AG08395 (cell line): ENCODE measurements at regions not wholly inside any gene's neighbourhood (a gene's known extent, or its start where the extent isn't known, plus 50 kb on each side); places are given as distances from the start of the nearest gene placed in this dataset.
"Not testable (repeated sequence)": the region's sequence is repeated elsewhere in the genome, so short reads cannot be mapped to it uniquely, and the experiment has no call there.

Experiments
- DNase-seq: peaks from one replicate; pipeline ENCODE4 v3.0.0; 2012; ENCODE audit warnings: mixed read lengths, low spot score

DNA sequence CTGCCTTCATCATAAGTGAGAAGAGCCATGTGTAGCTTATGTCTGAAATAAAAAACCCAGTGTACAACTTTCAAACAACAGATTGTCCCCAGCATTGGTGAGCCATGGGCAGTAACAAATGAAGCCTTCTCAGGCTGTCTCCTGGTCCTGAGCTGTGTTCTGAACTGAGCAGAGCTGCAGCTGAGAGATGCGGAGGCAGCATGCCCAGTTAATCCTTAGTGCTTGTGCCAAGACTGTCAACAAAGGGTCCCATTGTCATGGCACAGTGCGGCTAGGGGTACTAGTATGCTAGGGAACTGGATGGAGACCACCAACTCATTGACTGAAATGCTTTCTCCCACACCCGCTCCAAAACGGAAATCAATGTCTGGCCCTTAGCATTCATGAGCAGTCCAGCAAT is 154.3 kb downstream of the RMST start:
- no peak for DNase-seq

DNA sequence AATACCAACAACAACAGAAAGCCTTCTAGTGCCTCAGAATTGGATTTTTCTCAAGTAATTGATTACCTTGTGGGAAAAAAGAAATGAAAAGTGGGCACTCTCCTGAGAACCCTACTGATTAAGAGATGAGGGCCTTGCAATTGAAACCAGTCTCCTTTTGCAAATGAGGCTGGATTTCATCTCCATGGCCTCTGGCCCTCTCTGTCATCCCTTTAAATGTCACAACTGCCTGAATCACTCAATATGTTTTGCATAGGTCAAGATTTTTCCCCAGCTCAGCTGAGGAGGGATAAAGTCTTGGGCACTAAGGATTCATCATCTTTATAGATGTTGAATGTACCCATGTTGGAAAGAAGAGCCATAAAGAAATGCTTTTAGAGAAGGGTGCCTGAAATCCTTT is 166.4 kb downstream of the RMST start:
- DNase-seq: no peak

DNA sequence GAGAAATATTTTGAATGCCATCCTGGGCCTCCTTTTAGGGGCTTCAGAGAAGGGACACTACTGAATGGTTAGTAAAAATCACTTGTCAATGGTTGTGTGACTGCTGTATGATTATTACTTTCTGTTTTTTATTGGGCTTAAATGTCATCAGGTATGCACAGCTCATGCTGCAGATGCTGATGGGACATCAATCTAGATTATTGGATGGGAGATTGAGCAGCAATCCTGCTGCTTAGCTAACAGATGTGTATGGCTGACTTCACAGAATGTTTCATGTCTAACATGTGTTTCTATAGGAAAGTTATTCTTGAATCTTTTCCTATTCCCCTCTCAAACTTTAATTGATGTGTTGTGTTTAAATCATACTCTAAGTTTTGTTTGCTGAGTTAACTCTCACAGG is 166.8 kb downstream of the RMST start:
- DNase-seq: no peak

DNA sequence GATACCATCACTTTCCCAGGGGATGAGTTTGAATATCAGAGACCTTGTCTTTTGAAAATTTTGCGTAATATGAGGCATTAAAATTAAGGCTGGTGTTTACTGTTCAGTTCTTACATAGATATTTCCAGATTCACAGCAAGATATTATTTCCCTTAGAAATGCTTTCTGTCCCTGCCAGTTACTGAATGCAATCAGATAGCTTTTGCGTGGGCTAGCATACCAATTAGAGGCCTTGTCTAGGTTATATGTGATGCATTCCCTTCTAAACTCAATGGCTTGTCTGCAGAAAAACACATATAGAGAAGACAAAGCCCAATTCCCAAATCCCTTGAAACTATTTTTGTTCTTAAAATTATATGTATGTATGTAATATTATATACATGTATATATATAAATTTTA is 167.8 kb downstream of the RMST start:
- no peak for DNase-seq

DNA sequence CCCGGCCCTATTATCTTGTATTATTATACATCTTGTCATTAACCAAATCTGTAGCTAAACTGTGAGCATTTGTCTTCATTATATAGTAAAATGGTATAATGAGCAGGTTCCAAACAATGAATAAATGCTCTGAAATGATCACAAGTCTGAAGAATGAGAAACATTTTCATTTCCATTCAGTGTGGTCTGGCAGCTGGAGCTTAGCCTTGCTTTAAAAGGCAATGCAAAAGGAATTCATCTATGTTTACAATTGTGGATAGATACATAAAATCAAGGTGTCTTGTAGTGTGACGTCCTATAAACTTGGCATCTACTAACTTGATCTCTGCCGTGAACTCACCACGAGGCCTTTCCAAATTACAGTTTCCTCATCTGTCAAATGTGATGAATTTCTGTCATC is 168.3 kb downstream of the RMST start:
- DNase-seq: no peak

DNA sequence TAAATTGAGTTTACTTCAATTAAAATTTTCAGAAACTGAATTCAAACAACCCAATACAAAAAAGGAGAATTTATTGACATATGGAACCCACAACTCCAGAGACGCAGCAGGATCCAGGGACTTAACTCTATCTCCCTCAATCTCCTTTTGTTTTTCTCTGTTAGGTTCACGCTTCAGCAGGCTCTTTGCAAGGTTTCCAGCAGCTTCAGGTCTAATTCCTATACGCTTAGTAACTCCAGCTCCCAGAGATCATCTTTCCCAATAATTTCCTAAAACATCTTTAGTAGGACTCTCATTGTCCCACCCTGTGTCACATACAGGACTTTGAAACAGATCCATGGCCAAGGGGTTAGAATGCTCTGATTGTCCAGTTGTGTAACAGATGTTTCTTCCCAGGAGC is 175.2 kb downstream of the RMST start:
- no peak for DNase-seq

DNA sequence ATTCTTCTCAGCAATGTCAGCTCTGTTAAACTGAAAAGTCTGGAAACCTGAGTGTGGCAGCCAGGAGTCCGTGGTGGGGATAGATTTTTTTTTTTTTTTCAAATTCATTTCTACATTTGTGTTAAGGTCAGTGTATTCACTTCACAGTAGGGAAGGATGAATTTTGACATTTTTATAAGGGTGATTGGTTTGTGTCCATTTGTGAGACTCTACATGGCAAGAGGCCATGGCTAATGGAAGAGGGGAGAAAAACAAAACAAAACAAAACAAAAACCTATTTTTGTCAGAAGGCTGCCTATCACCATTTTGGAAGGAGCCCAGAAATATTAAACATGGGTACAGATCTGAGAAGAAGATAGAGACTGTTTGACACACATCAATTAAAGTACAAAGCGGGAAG is 176.1 kb downstream of the RMST start:
- DNase-seq: no peak

DNA sequence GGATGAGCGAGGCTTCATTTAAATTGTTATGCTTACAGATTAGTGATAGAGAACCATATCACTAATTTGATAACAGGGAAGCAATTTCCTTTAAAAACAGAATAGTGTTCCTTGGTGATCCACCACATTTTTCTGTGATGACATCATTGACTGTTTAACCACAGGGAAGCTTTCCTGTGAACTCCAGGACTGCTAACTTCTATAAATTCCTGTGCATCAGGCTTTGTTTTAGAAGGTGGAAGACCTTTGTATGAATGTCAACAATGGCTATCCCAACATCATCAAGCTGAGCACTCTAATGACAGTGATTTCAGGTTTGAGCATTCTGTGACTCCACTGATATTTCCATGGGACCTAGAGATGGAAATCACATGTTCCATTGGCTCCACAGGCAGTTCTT is 177.1 kb downstream of the RMST start:
- DNase-seq: no peak

DNA sequence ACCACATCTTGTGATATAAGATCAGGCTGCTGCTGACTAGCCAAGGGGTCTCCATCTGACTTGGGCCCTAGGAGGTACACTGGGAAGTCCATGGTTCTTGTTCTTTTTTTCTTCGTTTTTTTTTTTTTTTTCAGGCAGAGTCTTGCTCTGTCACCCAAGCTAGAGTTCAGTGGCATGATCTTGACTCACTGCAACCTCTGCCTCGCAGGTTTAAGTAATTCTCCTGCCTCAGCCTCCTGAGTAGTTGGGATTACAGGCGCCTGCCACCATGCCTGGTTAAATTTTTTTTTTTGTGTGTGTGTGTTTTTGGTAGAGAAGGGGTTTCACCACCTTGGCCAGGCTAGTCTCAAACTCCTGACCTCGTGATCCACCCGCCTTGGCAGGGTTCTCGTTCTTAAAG is 178.2 kb downstream of the RMST start:
- no peak for DNase-seq

DNA sequence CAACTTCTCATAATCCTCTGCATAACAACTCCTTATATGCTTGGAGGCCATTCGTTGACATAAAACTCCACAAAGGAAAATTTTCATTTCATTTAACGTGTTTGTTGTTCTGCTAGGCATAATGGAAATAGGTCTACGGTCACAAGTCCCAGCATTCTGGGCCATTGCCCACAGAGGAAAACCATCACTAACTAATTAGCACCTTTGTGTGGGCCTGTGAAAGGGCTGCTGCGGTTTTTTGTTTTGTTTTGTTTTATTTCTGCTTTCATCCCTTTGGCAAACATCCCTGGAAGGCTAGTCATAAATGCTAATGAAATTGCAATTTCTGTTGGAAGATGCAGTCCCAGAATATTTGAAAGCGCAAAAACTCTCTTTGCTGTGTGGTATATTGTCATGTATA is 180.3 kb downstream of the RMST start:
- DNase-seq: no peak

DNA sequence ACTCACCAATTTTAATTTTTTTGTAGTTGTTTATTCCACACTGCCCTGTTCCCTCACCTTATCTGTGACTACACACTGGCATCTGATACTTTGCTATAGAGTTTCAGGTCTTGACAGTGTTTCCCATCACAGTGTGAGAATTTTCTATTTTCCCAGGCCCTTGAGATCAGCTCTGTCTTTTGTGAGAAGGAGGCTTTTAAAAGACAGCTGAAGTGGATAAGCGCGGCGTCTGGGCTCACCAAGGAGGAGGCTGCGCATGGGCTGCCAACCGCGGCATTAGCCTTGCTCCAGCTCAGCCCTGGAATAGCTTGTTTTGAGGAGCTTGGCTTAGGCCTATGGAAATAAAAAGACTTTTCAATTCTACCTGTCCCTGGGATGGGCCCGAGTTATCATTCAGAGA is 181.3 kb downstream of the RMST start:
- DNase-seq: no peak

DNA sequence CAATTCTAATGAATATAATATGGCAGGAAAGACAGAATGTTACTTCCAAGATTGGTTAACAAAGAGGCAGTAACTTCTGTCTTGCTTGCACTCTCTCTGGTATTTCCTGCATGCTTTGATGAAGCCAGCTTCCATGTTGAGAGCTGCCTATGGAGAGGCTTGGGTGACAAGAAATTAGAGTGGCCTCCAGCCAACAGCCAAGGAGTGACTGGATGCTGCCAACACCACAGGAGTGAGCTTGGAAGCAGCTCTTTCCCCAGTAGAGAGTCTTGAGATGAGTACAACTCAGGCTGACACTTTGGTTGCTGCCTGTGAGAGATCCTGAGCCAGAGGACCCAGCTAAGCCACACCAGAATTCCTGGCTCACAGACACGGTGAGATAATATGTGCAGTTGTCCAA is 183.1 kb downstream of the RMST start:
- DNase-seq: no peak

DNA sequence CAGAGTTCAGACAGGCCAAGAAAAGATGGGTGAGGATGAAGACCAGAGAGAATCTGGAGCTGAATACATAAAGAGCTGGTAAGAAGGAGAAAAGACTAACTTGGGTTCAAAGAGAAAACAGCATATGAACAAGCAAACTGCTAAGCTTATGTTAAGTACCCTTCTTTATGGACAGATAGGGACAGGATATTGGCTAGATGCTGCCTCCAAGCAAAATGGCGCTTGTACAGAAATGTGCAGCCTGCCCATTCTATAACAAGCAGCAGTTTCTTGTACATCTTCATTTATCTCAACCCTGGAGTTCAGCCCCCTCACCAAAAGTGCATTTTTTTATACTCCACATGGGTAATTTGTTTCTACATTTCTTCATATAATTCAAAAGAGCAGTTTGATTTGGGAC is 184.5 kb downstream of the RMST start:
- no peak for DNase-seq

DNA sequence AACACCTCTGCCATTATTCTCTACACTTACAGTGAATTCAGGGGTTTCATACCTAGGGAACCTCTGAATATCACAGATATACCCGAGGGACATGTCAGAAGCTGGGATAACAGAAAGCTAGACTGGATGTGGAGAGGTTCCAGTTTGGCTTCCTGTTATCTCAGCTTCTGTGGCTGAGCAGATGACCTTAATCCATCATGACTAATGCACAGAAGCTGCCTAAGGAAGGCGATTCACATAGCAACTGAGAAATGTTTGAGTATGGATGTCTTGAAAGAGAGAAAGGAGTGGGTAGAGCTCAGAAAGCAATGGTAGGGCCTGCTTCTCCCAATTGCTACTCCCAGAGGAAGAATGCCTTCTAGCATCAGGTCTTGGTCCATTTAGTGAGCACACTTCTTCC is 187.6 kb downstream of the RMST start:
- no peak for DNase-seq

DNA sequence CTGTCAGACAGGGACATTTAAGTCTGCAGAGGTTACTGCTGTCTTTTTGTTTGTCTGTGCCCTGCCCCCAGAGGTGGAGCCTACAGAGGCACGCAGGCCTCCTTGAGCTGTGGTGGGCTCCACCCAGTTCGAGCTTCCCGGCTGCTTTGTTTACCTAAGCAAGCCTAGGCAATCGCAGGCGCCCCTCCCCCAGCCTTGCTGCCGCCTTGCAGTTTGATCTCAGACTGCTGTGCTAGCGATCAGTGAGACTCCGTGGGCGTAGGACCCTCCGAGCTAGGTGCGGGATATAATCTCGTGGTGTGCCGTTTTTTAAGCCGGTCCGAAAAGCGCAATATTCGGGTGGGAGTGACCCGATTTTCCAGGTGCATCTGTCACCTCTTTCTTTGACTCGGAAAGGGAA is 193.9 kb downstream of the RMST start:
- not testable (repeated sequence) for DNase-seq

DNA sequence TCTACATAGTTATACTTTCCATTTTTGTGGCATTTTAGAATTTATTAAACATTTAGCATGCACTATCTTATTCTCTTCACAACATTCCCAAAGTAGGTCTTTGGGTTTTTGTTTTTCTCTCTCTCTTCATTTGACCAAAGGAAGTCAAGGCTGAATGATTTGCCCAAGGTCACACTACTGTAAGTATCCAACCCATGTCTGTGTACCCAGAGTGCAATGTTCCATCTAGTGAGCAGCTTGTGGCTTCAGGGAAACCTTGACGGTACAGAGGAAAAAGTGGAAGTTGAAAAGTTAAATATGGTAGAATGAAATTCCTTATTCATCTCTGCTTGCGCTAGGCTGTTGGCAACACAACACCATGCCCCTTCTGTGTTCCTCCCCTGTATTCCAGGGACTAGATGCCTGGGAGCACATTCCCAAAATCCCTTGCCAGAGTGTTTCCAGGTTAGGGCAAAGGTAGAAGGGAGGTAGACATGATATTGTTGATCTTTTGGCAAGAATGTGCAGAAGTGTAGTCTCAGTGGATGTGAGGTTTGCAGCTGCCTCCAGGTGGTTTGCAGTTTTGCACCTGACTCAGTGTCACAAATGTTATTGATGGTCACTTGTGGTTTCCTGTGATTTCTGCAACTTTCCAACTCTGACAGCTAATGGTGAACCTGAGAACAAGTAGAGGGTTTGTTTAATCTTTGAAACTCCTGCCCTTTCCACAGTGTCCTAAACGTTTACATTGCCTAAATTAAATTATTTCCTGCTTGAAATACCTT is 196.7 kb downstream of the RMST start:
- no peak for DNase-seq

DNA sequence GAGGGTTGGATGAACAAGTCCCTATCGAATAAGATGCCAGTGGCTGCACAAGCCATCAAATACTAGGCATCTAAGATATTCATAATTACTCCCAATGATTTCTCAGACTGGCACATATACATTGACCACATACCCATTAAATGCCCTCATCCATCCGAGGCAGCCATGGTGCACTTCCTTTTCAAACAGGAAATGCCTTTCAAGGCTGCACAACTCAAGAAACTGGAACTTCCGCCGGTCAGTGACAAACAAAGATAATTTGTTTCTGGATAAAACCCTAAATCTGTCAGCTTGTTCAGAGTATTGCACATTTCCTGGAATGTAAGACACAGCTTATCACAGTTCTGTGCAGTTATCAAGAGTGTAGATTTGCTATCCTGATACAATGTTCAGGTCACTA is 203.7 kb downstream of the RMST start:
- DNase-seq: no peak

DNA sequence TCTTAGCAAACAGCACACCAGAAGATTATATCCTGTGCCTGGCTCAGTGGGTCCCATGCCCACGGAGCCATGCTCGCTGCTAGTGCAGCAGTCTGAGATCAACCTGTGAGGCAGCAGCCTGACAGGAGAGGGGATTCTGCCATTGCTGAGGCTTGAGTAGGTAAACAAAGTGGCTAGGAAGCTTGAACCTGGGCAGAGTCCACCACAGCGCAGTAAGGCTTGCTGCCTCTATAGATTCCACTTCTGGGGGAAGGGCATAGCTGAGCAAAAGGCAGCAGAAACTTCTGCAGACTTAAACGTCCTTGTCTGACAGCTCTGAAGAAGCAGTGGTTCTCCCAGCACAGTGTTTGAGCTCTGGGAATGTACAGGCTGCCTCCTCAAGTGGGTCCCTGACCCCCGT is 210.3 kb downstream of the RMST start:
- DNase-seq: no peak

DNA sequence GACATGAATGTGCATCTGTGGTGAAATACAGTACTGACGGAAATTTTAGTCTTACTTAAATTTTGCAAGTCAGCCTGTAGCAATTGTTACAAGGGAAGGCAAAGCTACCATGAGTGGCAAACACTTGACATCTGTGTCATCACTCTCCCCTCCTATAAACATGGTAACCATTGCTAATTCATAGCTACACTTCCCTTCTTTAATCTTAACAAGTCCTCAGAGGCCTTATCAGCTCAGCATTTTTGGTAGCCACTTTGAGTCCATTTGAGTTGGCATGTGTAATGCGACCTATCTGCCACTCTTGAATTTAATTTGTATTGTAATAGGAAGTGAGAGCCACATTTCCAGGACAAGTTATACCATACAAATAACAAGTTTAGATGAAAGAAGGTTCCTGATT is 218.1 kb downstream of the RMST start:
- DNase-seq: no peak

DNA sequence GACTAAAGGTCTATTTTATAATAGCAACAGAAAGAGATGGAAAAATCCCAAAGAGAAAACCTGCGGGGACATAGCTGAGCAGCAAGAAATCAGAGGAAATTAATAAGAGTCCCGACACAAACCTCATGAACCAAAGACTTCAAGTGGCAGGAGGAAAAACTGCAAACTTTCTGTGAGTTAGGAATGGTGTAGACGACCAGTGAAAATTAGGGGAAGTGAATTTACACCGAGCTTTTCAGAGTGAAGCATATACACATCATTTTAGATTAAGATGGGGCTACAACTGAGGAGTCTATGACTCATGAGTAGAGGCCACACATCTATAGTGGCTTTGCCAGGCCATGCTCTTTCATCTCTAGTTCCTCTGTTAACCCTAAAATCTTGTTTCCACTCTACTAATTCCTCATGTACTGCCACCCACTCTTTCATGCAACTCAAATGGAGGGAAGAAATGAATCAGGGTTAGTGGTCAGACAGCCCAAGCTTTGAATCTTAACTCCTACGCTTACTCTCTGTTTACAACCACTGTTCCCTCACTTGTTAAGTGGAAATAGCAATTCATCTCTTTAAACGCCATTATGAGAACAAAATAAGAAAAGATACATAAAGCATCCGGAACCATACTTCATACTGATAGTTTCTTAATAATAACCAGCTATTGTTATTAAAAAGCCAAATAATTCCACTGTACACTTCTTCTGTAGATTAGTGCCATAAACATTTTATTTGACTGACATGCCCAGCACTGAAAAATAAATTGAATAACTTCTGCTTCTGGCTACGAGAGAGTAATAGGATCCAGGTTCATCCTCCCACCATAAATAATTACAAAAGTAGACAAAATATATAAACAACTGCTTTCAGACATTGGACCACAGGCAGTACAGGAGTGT is 219.3 kb downstream of the RMST start:
- DNase-seq: no peak

DNA sequence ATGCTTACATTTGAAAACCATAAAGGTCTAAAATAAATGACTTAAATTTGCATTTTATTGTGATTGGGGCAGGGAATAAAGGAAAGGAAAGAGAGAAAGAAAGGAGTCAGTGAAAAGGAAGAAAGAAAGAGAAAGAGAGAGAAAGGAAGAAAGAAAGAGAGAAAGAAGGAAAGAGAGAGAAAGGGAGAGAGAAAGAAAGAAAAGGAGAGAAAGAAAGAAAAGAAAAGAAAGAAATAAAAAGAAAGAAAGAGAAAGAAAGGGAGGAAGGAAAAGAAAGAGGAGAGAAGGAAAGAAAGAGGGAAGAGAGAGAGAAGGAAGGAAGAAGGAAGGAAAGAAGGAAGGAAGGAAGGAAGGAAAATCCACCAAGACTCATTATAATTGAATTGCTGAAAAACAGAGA is 222.8 kb downstream of the RMST start:
- no peak for DNase-seq

DNA sequence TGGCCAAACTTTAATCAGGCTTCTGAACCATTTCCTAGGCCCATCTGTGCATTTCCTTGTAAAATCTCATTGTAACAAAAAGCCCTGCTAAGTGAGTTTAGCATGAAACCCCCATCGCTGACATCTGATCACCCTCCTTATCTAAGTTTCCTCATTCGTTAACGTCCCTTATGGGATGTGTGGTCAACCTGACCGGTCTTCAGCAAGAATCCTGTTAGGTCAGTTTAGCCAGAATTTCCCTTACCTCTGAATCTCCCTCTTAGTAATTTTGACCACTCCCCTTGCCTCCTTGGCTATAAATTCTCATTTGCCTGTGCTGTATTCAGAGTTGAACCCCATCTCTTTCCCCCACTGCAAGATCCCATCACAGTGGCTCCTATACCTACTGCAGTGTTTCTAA is 239.3 kb downstream of the RMST start:
- no peak for DNase-seq

DNA sequence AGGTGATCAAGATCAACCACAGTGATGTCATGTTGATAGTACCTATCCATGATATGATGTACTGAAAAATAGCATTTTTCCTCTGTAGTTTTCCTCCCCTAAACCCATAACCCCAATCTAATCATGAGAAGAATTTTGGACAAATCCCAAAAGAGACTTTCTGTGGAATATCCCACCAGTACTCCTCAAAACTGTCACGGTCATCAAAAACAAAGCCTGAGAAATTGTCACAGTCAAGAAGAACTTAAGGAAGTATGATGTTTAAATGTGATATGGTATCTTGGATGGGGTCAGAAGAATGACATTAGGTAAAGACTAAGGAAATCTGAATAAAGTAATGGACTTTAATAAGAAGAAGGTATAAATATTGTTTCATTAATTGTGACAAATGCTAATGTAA is 248.8 kb downstream of the RMST start:
- DNase-seq: no peak

DNA sequence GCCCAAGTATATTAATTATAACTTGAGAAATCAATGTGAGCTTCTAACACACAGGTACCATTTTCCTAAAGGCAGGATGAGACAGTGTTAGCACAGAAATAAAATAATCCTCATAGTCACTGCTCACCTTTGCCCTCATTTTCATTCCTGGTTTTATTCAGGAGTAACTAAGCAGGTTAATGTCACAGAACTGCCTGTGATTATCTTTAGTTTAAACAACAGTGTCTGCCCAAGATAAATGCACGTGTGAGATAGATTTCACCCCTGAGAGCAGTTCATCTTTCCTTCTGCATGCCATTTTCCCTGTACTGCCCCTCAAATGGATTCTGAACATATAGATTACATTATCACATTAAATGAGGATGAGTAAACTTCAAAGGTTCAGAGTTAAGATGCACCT is 250.7 kb downstream of the RMST start:
- DNase-seq: no peak
